ENCODE measurements at regions not wholly inside any gene's neighbourhood (a gene's known extent, or its start where the extent isn't known, plus 50 kb on each side); places are given as distances from the start of the nearest gene placed in this dataset.

- TF ChIP-seq, protein P1, sequence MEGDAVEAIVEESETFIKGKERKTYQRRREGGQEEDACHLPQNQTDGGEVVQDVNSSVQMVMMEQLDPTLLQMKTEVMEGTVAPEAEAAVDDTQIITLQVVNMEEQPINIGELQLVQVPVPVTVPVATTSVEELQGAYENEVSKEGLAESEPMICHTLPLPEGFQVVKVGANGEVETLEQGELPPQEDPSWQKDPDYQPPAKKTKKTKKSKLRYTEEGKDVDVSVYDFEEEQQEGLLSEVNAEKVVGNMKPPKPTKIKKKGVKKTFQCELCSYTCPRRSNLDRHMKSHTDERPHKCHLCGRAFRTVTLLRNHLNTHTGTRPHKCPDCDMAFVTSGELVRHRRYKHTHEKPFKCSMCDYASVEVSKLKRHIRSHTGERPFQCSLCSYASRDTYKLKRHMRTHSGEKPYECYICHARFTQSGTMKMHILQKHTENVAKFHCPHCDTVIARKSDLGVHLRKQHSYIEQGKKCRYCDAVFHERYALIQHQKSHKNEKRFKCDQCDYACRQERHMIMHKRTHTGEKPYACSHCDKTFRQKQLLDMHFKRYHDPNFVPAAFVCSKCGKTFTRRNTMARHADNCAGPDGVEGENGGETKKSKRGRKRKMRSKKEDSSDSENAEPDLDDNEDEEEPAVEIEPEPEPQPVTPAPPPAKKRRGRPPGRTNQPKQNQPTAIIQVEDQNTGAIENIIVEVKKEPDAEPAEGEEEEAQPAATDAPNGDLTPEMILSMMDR (conservative IDR thresholded peaks at IDR 0.05) = no peak
- no peak for TF ChIP-seq ZFX (IDR thresholded peaks at IDR 0.05)
These were observed 711.6 kb downstream of the MECOM start for GRCh38 chr3:168951884-168952283.
